H9 (cell line): ENCODE measurements at regions not wholly inside any gene's neighbourhood (a gene's known extent, or its start where the extent isn't known, plus 50 kb on each side); places are given as distances from the start of the nearest gene placed in this dataset.

Experiments used
- DNase-seq: peaks from one replicate; pipeline ENCODE4 v3.0.0-alpha.2; 2017
- H2AFZ ChIP-seq: one replicate; pipeline ENCODE4 v1.6.1; 2013; ENCODE audit warnings: mild to moderate bottlenecking, low read length, control low read depth, moderate library complexity
- H2AK5ac ChIP-seq: 2 replicates; pipeline ENCODE4 v1.6.1; 2013; ENCODE audit warnings: low read length, control low read depth, mixed read lengths; ENCODE audit not compliant: insufficient read length
- H2BK120ac ChIP-seq: one replicate; pipeline ENCODE4 v1.6.1; 2013; ENCODE audit warnings: low read depth, mild to moderate bottlenecking, low read length, control low read depth, inconsistent platforms; ENCODE audit not compliant: poor library complexity, severe bottlenecking
- H2BK12ac ChIP-seq: 2 replicates; pipeline ENCODE4 v1.6.1; 2013; ENCODE audit warnings: low read length, control low read depth, mixed read lengths, low read depth; ENCODE audit not compliant: insufficient read length
- H2BK15ac ChIP-seq: 2 replicates; pipeline ENCODE4 v1.6.1; 2013; ENCODE audit warnings: low read depth, low read length, control low read depth
- H2BK20ac ChIP-seq: one replicate; pipeline ENCODE4 v1.6.1; 2013; ENCODE audit warnings: low read depth, mild to moderate bottlenecking, low read length, control low read depth, inconsistent platforms; ENCODE audit not compliant: poor library complexity, severe bottlenecking
- H2BK5ac ChIP-seq: 2 replicates; pipeline ENCODE4 v1.6.1; 2013; ENCODE audit warnings: low read length, control low read depth, mixed read lengths; ENCODE audit not compliant: insufficient read length
- H3K14ac ChIP-seq: 2 replicates; pipeline ENCODE4 v1.6.1; 2013; ENCODE audit warnings: low read length, control low read depth; ENCODE audit not compliant: insufficient read depth
- H3K18ac ChIP-seq: 2 replicates; pipeline ENCODE4 v1.6.1; 2013; ENCODE audit warnings: low read depth, mild to moderate bottlenecking, mixed read lengths, low read length, control low read depth; ENCODE audit not compliant: insufficient read length
- H3K23ac ChIP-seq: 2 replicates; pipeline ENCODE4 v1.6.1; 2013; ENCODE audit warnings: low read length, control low read depth, mixed read lengths, low read depth; ENCODE audit not compliant: insufficient read length
- H3K23me2 ChIP-seq: 2 replicates; pipeline ENCODE4 v1.6.1; 2013; ENCODE audit warnings: low read depth, mild to moderate bottlenecking, mixed read lengths, low read length, control low read depth; ENCODE audit not compliant: insufficient read length, poor library complexity, severe bottlenecking
- H3K27ac ChIP-seq: 2 replicates; pipeline ENCODE4 v1.5.1; 2013; ENCODE audit warnings: low read length, control low read depth, mixed read lengths, low read depth; ENCODE audit not compliant: insufficient read length
- H3K27me3 ChIP-seq: 2 replicates; pipeline ENCODE4 v1.6.1; 2013; ENCODE audit warnings: low read length, control low read depth, inconsistent platforms; ENCODE audit not compliant: insufficient read depth
- H3K4ac ChIP-seq: 2 replicates; pipeline ENCODE4 v1.6.1; 2013; ENCODE audit warnings: low read depth, mild to moderate bottlenecking, control low read depth, inconsistent platforms, low read length, moderate library complexity
- H3K4me1 ChIP-seq: 2 replicates; pipeline ENCODE4 v1.6.1; 2013; ENCODE audit warnings: low read length, control low read depth, inconsistent platforms; ENCODE audit not compliant: insufficient read depth
- H3K4me2 ChIP-seq: 2 replicates; pipeline ENCODE4 v1.6.1; 2013; ENCODE audit warnings: low read length, control low read depth, mixed read lengths; ENCODE audit not compliant: insufficient read length, insufficient read depth
- H3K56ac ChIP-seq: 2 replicates; pipeline ENCODE4 v1.6.1; 2013; ENCODE audit warnings: low read depth, mild to moderate bottlenecking, mixed read lengths, low read length, control low read depth; ENCODE audit not compliant: insufficient read length
- H3K79me1 ChIP-seq: 2 replicates; pipeline ENCODE4 v1.6.1; 2013; ENCODE audit warnings: low read depth, mild to moderate bottlenecking, moderate library complexity, low read length, control low read depth, inconsistent platforms; ENCODE audit not compliant: insufficient read depth, poor library complexity, severe bottlenecking
- H3K79me2 ChIP-seq: 2 replicates; pipeline ENCODE4 v1.6.1; 2013; ENCODE audit warnings: low read length, control low read depth, inconsistent platforms; ENCODE audit not compliant: insufficient read depth
- H3K9ac ChIP-seq: 2 replicates; pipeline ENCODE4 v1.6.1; 2013; ENCODE audit warnings: low read length, control low read depth, mixed read lengths; ENCODE audit not compliant: insufficient read length; ENCODE audit errors: extremely low read depth
- H3K9me3 ChIP-seq: one replicate; pipeline ENCODE4 v1.6.1; 2013; ENCODE audit warnings: low read depth, low read length, inconsistent platforms; ENCODE audit not compliant: control insufficient read depth
- H3T11ph ChIP-seq: one replicate; pipeline ENCODE4 v1.6.1; 2013; ENCODE audit warnings: mild to moderate bottlenecking, low read length, control low read depth, inconsistent platforms
- H4K20me1 ChIP-seq: one replicate; pipeline ENCODE4 v1.6.1; 2013; ENCODE audit not compliant: control insufficient read depth, insufficient read length, insufficient read depth
- H4K5ac ChIP-seq: 2 replicates; pipeline ENCODE4 v1.6.1; 2013; ENCODE audit warnings: low read depth, mild to moderate bottlenecking, mixed read lengths, low read length, control low read depth; ENCODE audit not compliant: insufficient read length
- H4K8ac ChIP-seq: replicated peaks from 2 replicates; pipeline ENCODE4 v1.6.1; 2013; ENCODE audit warnings: low read length, control low read depth, mixed read lengths, low read depth; ENCODE audit not compliant: insufficient read length
- H4K91ac ChIP-seq: 2 replicates; pipeline ENCODE4 v1.6.1; 2013; ENCODE audit warnings: low read depth, mild to moderate bottlenecking, moderate library complexity, mixed read lengths, low read length, control low read depth; ENCODE audit not compliant: insufficient read length
- H3K27ac Mint-ChIP-seq, 3 experiments: 2 replicates in 2 of 3; 3 replicates in 1 of 3; pipeline ENCODE4 v1.8.0; 2020 to 2021; ENCODE audit warnings: mixed read lengths in 3 of 3, mild to moderate bottlenecking in 1 of 3, moderate library complexity in 1 of 3
- H3K27me3 Mint-ChIP-seq: 2 replicates; pipeline ENCODE4 v1.8.0; 2021; ENCODE audit warnings: low read depth, mild to moderate bottlenecking, moderate library complexity, mixed read lengths
- H3K36me3 Mint-ChIP-seq, 3 experiments: 2 replicates in 2 of 3; 3 replicates in 1 of 3; pipeline ENCODE4 v1.8.0; 2020 to 2021; ENCODE audit warnings: low read depth in 3 of 3, mixed read lengths in 3 of 3; ENCODE audit not compliant: insufficient read depth in 1 of 3
- H3K4me1 Mint-ChIP-seq, 2 experiments: 2 replicates each; pipeline ENCODE4 v1.8.0; 2020; ENCODE audit warnings: mixed read lengths in 2 of 2
- H3K4me3 Mint-ChIP-seq, 2 experiments: 2 replicates in 1 of 2; 3 replicates in 1 of 2; pipeline ENCODE4 v1.8.0; 2020 to 2021; ENCODE audit warnings: mild to moderate bottlenecking in 2 of 2, mixed read lengths in 2 of 2, moderate library complexity in 1 of 2
- H3K9me3 Mint-ChIP-seq, 2 experiments: 2 replicates in 1 of 2; 3 replicates in 1 of 2; pipeline ENCODE4 v1.8.0; 2020; ENCODE audit warnings: mild to moderate bottlenecking in 2 of 2, mixed read lengths in 2 of 2, moderate library complexity in 1 of 2
- WGBS: extraction: QIAGEN DNeasy Blood & Tissue Kit; methylation state at CpG from one replicate; pipeline ENCODE4 v1.1.7; 2013; ENCODE audit warnings: missing lambda C conversion rate, low lambda C conversion rate, mixed read lengths; ENCODE audit not compliant: insufficient read length; ENCODE audit errors: extremely low coverage; 5-methylcytosine and 5-hydroxymethylcytosine counted together
- TF ChIP-seq, protein P1 (sequence below): fragments of 200-600 bp; sonication (generic); conservative IDR thresholded peaks from 3 replicates; pipeline ENCODE4 v1.8.0; 2021; ENCODE audit warnings: antibody characterized with exemption, mild to moderate bottlenecking

GRCh38 chr6:169964486-169965180 is 213.2 kb downstream of the ERMARD start:
- TF ChIP-seq, protein P1, sequence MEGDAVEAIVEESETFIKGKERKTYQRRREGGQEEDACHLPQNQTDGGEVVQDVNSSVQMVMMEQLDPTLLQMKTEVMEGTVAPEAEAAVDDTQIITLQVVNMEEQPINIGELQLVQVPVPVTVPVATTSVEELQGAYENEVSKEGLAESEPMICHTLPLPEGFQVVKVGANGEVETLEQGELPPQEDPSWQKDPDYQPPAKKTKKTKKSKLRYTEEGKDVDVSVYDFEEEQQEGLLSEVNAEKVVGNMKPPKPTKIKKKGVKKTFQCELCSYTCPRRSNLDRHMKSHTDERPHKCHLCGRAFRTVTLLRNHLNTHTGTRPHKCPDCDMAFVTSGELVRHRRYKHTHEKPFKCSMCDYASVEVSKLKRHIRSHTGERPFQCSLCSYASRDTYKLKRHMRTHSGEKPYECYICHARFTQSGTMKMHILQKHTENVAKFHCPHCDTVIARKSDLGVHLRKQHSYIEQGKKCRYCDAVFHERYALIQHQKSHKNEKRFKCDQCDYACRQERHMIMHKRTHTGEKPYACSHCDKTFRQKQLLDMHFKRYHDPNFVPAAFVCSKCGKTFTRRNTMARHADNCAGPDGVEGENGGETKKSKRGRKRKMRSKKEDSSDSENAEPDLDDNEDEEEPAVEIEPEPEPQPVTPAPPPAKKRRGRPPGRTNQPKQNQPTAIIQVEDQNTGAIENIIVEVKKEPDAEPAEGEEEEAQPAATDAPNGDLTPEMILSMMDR = no peak
- Histone ChIP-seq H3K27me3 (no peaks in the 10 kb centered on the region; the same call in 1 of the 2 replicates), H4K91ac (no peak overlapping the region), H3K18ac (no peak overlapping the region), H2BK5ac (no peak overlapping the region), H4K5ac (no peak overlapping the region), H3K79me2 (no peaks in the 10 kb centered on the region), H2AK5ac (no peak overlapping the region), H2BK20ac (no peak overlapping the region), H3K27ac (no peak overlapping the region), H3K9me3 (no peaks in the 10 kb centered on the region), H2BK15ac (no peak overlapping the region), H3K9ac (no peak overlapping the region), H4K20me1 (no peaks in the 10 kb centered on the region), H3K4ac (no peak overlapping the region), H4K8ac (no peak overlapping the region), H3K23ac (no peak overlapping the region), H3K4me1 (no peaks in the 10 kb centered on the region), H3K23me2 (peaks cover 3% of the 10 kb centered on the region), H2BK12ac (no peak overlapping the region), H3T11ph (no peak overlapping the region), H3K56ac (no peak overlapping the region), H2AFZ (no peak overlapping the region), H3K4me2 (no peak overlapping the region), H3K14ac (no peak overlapping the region), H3K79me1 (no peaks in the 10 kb centered on the region), H2BK120ac (no peak overlapping the region)
- no peak for DNase-seq
- no CpG with 5 or more reads among the region's 9 CpGs for WGBS
- no peak overlapping the region; a peak in 1 of 7 replicates for H3K27ac Mint-ChIP-seq
- H3K9me3 Mint-ChIP-seq = peaks cover 13 to 23% of the 10 kb centered on the region in 2 experiments
- no peak overlapping the region for H3K4me3 Mint-ChIP-seq
- peaks cover 2 to 26% (median 4%) of the 10 kb centered on the region in 3 experiments; a peak in 6 of 7 replicates for H3K36me3 Mint-ChIP-seq
- peaks cover 30% of the 10 kb centered on the region for H3K27me3 Mint-ChIP-seq
- peaks cover 7 to 12% of the 10 kb centered on the region in 2 experiments for H3K4me1 Mint-ChIP-seq
